ENCODE measurements at regions not wholly inside any gene's neighbourhood (a gene's known extent, or its start where the extent isn't known, plus 50 kb on each side); places are given as distances from the start of the nearest gene placed in this dataset.

- TF ChIP-seq SNAI2 (CRISPR knock-in tag; IDR thresholded peaks at IDR 0.05) (no peak), ARNTL (CRISPR knock-in tag; IDR thresholded peaks at IDR 0.05; ENCODE audit: borderline replicate concordance, low read depth) (no peak), ZFP3 (CRISPR knock-in tag; IDR thresholded peaks at IDR 0.05) (no peak), ZC3H10 (CRISPR knock-in tag; IDR thresholded peaks at IDR 0.05) (no peak), PPARA (CRISPR knock-in tag; IDR thresholded peaks at IDR 0.05; ENCODE audit: borderline replicate concordance) (no peak), RARB (CRISPR knock-in tag; IDR thresholded peaks at IDR 0.05) (no peak), ISL1 (CRISPR knock-in tag; IDR thresholded peaks at IDR 0.05) (no peak), CSDC2 (CRISPR knock-in tag; IDR thresholded peaks at IDR 0.05) (no peak), ZNF70 (CRISPR knock-in tag; IDR thresholded peaks at IDR 0.05) (no peak), ESRRG (CRISPR knock-in tag; IDR thresholded peaks at IDR 0.05) (no peak)
- TF ChIP-seq, protein P1, sequence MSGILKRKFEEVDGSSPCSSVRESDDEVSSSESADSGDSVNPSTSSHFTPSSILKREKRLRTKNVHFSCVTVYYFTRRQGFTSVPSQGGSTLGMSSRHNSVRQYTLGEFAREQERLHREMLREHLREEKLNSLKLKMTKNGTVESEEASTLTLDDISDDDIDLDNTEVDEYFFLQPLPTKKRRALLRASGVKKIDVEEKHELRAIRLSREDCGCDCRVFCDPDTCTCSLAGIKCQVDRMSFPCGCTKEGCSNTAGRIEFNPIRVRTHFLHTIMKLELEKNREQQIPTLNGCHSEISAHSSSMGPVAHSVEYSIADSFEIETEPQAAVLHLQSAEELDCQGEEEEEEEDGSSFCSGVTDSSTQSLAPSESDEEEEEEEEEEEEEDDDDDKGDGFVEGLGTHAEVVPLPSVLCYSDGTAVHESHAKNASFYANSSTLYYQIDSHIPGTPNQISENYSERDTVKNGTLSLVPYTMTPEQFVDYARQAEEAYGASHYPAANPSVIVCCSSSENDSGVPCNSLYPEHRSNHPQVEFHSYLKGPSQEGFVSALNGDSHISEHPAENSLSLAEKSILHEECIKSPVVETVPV (CRISPR knock-in tag; IDR thresholded peaks at IDR 0.05) = no peak
- TF ChIP-seq, protein P2, sequence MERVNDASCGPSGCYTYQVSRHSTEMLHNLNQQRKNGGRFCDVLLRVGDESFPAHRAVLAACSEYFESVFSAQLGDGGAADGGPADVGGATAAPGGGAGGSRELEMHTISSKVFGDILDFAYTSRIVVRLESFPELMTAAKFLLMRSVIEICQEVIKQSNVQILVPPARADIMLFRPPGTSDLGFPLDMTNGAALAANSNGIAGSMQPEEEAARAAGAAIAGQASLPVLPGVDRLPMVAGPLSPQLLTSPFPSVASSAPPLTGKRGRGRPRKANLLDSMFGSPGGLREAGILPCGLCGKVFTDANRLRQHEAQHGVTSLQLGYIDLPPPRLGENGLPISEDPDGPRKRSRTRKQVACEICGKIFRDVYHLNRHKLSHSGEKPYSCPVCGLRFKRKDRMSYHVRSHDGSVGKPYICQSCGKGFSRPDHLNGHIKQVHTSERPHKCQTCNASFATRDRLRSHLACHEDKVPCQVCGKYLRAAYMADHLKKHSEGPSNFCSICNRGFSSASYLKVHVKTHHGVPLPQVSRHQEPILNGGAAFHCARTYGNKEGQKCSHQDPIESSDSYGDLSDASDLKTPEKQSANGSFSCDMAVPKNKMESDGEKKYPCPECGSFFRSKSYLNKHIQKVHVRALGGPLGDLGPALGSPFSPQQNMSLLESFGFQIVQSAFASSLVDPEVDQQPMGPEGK (CRISPR knock-in tag; IDR thresholded peaks at IDR 0.05; ENCODE audit: borderline replicate concordance) = no peak
These were observed 93.6 kb upstream of the DEPDC1 start for GRCh38 chr1:68590473-68590872.
